A549 (cell line): ENCODE measurements at regions not wholly inside any gene's neighbourhood (a gene's known extent, or its start where the extent isn't known, plus 50 kb on each side); places are given as distances from the start of the nearest gene placed in this dataset.

Experiments
- ATAC-seq, 2 experiments: fragments of 200-7000 bp in 1 of 2; fragments of >200 bp in 1 of 2; cut with Nextera tagmentation in 1 of 2; cut with Tn5 transposase in 1 of 2; 3 replicates each; pipeline versions ENCODE4 v1.8.0 to v1.9.1; 2018 to 2020; ENCODE audit warnings: mild to moderate bottlenecking in 1 of 2, moderate library complexity in 1 of 2
- CTCF ChIA-PET: fragments of 300-600 bp; sonication (Branson Sonifier 250); formaldehyde crosslinking; extraction: SDS; loops from one replicate; lab custom pipeline; 2021; ENCODE audit warnings: antibody characterized with exemption, inconsistent platforms; lab: Yijun Ruan, JAX
- POLR2A ChIA-PET: fragments of 350-600 bp; formaldehyde crosslinking; extraction: SDS; loops from one replicate; lab custom pipeline; 2021; ENCODE audit warnings: antibody characterized with exemption, inconsistent platforms; lab: Yijun Ruan, JAX
- DNase-seq, 2 experiments: peaks; one replicate each; pipeline versions ENCODE4 v3.0.0 to v3.0.0-alpha.2; 2011 to 2016; ENCODE audit warnings: low read depth in 1 of 2, low spot score in 1 of 2
- FAIRE-seq: peaks from 2 replicates; lab custom pipeline; 2011; peaks lifted over from hg19 to GRCh38; lab: Jason Lieb, UNC
- H3K27ac ChIP-seq, 2 experiments: fragments of >200 bp; sonication (Bioruptor Twin); formaldehyde crosslinking; 3 replicates each; pipeline ENCODE4 v1.5.1; 2016 to 2017
- H3K4me1 ChIP-seq: fragments of >200 bp; sonication (Bioruptor Twin); formaldehyde crosslinking; 3 replicates; pipeline ENCODE4 v1.6.1; 2016
- H3K4me2 ChIP-seq: fragments of >200 bp; sonication (Bioruptor Twin); formaldehyde crosslinking; 3 replicates; pipeline ENCODE4 v1.6.1; 2016
- H3K4me3 ChIP-seq: fragments of >200 bp; sonication (Bioruptor Twin); formaldehyde crosslinking; 3 replicates; pipeline ENCODE4 v1.5.1; 2016
- H3K9me3 ChIP-seq: fragments of >200 bp; sonication (Bioruptor Twin); formaldehyde crosslinking; 3 replicates; pipeline ENCODE4 v1.6.1; 2016
- ATOH8 ChIP-seq: fragments of 250-450 bp; sonication (Bioruptor Pico); IDR thresholded peaks from 2 replicates; pipeline ENCODE4 v1.5.0; 2020; ENCODE audit warnings: low read depth, mild to moderate bottlenecking, moderate library complexity
- CBX2 ChIP-seq: fragments of 200-600 bp; sonication (generic); IDR thresholded peaks from 2 replicates; pipeline ENCODE4 v1.6.1; 2016; ENCODE audit warnings: low read depth, mild to moderate bottlenecking, borderline replicate concordance
- CHD2 ChIP-seq: fragments of 150-350 bp; IDR thresholded peaks from 2 replicates; pipeline ENCODE4 v1.6.1; 2014; ENCODE audit warnings: low read length; ENCODE audit not compliant: partially characterized antibody
- EP300 ChIP-seq, 2 experiments: fragments of >200 bp; sonication (Bioruptor Twin); formaldehyde crosslinking; IDR thresholded peaks; 2 replicates in 1 of 2; 3 replicates in 1 of 2; pipeline ENCODE4 v1.6.1; 2016 to 2017
- FOSB ChIP-seq: fragments of 250-450 bp; sonication (Bioruptor Pico); IDR thresholded peaks from 2 replicates; pipeline ENCODE4 v1.5.0; 2020; ENCODE audit warnings: mild to moderate bottlenecking, moderate library complexity
- FOSL2 ChIP-seq, 2 experiments: fragments of 450-650 bp in 1 of 2; fragments of >200 bp in 1 of 2; sonication (Bioruptor Twin) in 1 of 2; formaldehyde crosslinking; IDR thresholded peaks; 2 replicates each; pipeline versions ENCODE4 v1.5.0 to v1.6.1; 2016 to 2020; ENCODE audit warnings: mild to moderate bottlenecking in 1 of 2, moderate library complexity in 1 of 2
- FOXS1 ChIP-seq: fragments of 250-450 bp; sonication (Bioruptor Pico); IDR thresholded peaks from 2 replicates; pipeline ENCODE4 v1.5.0; 2020; ENCODE audit warnings: mild to moderate bottlenecking, moderate library complexity
- HMGXB4 ChIP-seq: fragments of 250-450 bp; sonication (Bioruptor Pico); IDR thresholded peaks from 2 replicates; pipeline ENCODE4 v1.5.0; 2021; ENCODE audit warnings: mild to moderate bottlenecking, moderate library complexity, borderline replicate concordance
- HOXA7 ChIP-seq: fragments of 250-450 bp; sonication (Bioruptor Pico); IDR thresholded peaks from 2 replicates; pipeline ENCODE4 v1.5.0; 2020; ENCODE audit warnings: mild to moderate bottlenecking, moderate library complexity
- HOXB13 ChIP-seq: fragments of 250-450 bp; sonication (Bioruptor Pico); IDR thresholded peaks from 2 replicates; pipeline ENCODE4 v1.5.0; 2020; ENCODE audit warnings: low read depth, mild to moderate bottlenecking, moderate library complexity
- JUN ChIP-seq, 2 experiments: fragments of >200 bp; sonication (Bioruptor Twin); formaldehyde crosslinking; IDR thresholded peaks; 2 replicates in 1 of 2; 3 replicates in 1 of 2; pipeline ENCODE4 v1.6.1; 2016 to 2017
- KDM1A ChIP-seq: fragments of 200-600 bp; sonication (generic); IDR thresholded peaks from 2 replicates; pipeline ENCODE4 v1.6.1; 2016; ENCODE audit warnings: low read depth, mild to moderate bottlenecking
- MAFK ChIP-seq: fragments of 450-650 bp; IDR thresholded peaks from 2 replicates; pipeline ENCODE4 v1.6.1; 2014; ENCODE audit not compliant: partially characterized antibody
- MAX ChIP-seq: IDR thresholded peaks from 2 replicates; pipeline ENCODE4 v1.6.1; 2012
- MAZ ChIP-seq: fragments of 150-350 bp; IDR thresholded peaks from 2 replicates; pipeline ENCODE4 v1.6.1; 2014; ENCODE audit warnings: antibody characterized with exemption, low read depth, low read length, borderline replicate concordance
- MYC ChIP-seq: IDR thresholded peaks from 2 replicates; pipeline ENCODE4 v1.6.1; 2012; ENCODE audit warnings: mild to moderate bottlenecking, inconsistent platforms, low read length, improper control_type of control experiment, borderline replicate concordance
- NFE2L2 ChIP-seq: fragments of 150-350 bp; conservative IDR thresholded peaks from 2 replicates; pipeline ENCODE4 v1.6.1; 2014; ENCODE audit warnings: low read length
- NPAS2 ChIP-seq: fragments of 250-450 bp; sonication (Bioruptor Pico); IDR thresholded peaks from 2 replicates; pipeline ENCODE4 v1.8.0; 2022; ENCODE audit warnings: mild to moderate bottlenecking, moderate library complexity, borderline replicate concordance
- NR3C1 ChIP-seq: fragments of >200 bp; sonication (Bioruptor Twin); formaldehyde crosslinking; IDR thresholded peaks from 3 replicates; pipeline ENCODE4 v1.6.1; 2017
- PBX3 ChIP-seq: IDR thresholded peaks from 2 replicates; pipeline ENCODE4 v1.6.1; 2012
- RARB ChIP-seq: fragments of 250-450 bp; sonication (Bioruptor Pico); IDR thresholded peaks from 2 replicates; pipeline ENCODE4 v1.8.0; 2021; ENCODE audit warnings: mild to moderate bottlenecking, moderate library complexity
- RCOR1 ChIP-seq: fragments of 150-350 bp; IDR thresholded peaks from 2 replicates; pipeline ENCODE4 v1.6.1; 2014; ENCODE audit warnings: antibody characterized with exemption, low read length, low read depth
- RFX5 ChIP-seq: fragments of 450-650 bp; IDR thresholded peaks from 2 replicates; pipeline ENCODE4 v1.7.1; 2014; ENCODE audit warnings: antibody characterized with exemption, mild to moderate bottlenecking, moderate library complexity
- TP53 ChIP-seq: fragments of 250-450 bp; sonication (Bioruptor Pico); IDR thresholded peaks from 2 replicates; pipeline ENCODE4 v1.5.0; 2021; ENCODE audit warnings: mild to moderate bottlenecking, moderate library complexity
- ZC3H11A ChIP-seq: fragments of 450-650 bp; IDR thresholded peaks from 2 replicates; pipeline ENCODE4 v1.6.1; 2014; ENCODE audit warnings: antibody characterized with exemption, mild to moderate bottlenecking
- ZSCAN20 ChIP-seq: fragments of 250-450 bp; sonication (Bioruptor Pico); IDR thresholded peaks from 2 replicates; pipeline ENCODE4 v1.8.0; 2022; ENCODE audit warnings: mild to moderate bottlenecking, moderate library complexity
- WGBS: methylation state at CpG from one replicate; pipeline ENCODE4 v1.1.6; 2017; ENCODE audit errors: missing lambda C conversion rate; 5-methylcytosine and 5-hydroxymethylcytosine counted together
- TF ChIP-seq, protein P1 (sequence below): fragments of >200 bp; sonication (Bioruptor Twin); formaldehyde crosslinking; IDR thresholded peaks from 2 replicates; pipeline ENCODE4 v1.6.1; 2016
- TF ChIP-seq, protein P2 (sequence below): fragments of >200 bp; sonication (Bioruptor Twin); formaldehyde crosslinking; IDR thresholded peaks from 3 replicates; pipeline ENCODE4 v1.5.1; 2016
- TF ChIP-seq, protein P3 (sequence below): IDR thresholded peaks from 2 replicates; pipeline ENCODE4 v1.6.1; 2012; ENCODE audit warnings: low read depth, borderline replicate concordance

- WGBS: 42% methylated on average over 7 of the region's 7 CpGs
- ChIA-PET POLR2A (no interaction called here), CTCF (no interaction called here)
- ATAC-seq (no peak), FAIRE-seq (no peak), DNase-seq (no peak)
- no peaks in the 10 kb centered on the region for H3K4me1 ChIP-seq
- peaks cover 17% of the 10 kb centered on the region; the same call in 1 of the 3 replicates for H3K9me3 ChIP-seq
- TF ChIP-seq, protein P1, sequence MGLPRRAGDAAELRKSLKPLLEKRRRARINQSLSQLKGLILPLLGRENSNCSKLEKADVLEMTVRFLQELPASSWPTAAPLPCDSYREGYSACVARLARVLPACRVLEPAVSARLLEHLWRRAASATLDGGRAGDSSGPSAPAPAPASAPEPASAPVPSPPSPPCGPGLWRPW: no peak
- TF ChIP-seq MYC: no peak
- no peak for TF ChIP-seq CHD2
- no peak for TF ChIP-seq TP53 (CRISPR knock-in tag)
- no peak for TF ChIP-seq KDM1A
- TF ChIP-seq ZC3H11A: no peak
- TF ChIP-seq, protein P2, sequence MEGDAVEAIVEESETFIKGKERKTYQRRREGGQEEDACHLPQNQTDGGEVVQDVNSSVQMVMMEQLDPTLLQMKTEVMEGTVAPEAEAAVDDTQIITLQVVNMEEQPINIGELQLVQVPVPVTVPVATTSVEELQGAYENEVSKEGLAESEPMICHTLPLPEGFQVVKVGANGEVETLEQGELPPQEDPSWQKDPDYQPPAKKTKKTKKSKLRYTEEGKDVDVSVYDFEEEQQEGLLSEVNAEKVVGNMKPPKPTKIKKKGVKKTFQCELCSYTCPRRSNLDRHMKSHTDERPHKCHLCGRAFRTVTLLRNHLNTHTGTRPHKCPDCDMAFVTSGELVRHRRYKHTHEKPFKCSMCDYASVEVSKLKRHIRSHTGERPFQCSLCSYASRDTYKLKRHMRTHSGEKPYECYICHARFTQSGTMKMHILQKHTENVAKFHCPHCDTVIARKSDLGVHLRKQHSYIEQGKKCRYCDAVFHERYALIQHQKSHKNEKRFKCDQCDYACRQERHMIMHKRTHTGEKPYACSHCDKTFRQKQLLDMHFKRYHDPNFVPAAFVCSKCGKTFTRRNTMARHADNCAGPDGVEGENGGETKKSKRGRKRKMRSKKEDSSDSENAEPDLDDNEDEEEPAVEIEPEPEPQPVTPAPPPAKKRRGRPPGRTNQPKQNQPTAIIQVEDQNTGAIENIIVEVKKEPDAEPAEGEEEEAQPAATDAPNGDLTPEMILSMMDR: no peak
- no peak overlapping the region for H3K4me3 ChIP-seq
- H3K27ac ChIP-seq: no peak overlapping the region
- H3K4me2 ChIP-seq: no peak overlapping the region
Measured at GRCh38 chr14:95026851-95027463, 130.4 kb downstream of the DICER1 start.

- Histone ChIP-seq H3K4me2 (no peak overlapping the region), H3K27ac (no peak overlapping the region), H3K4me3 (no peak overlapping the region)
- WGBS: 14% methylated on average over 6 of the region's 6 CpGs
- POLR2A ChIA-PET: no interaction called here
- no peak for TF ChIP-seq NFE2L2
- no peak for TF ChIP-seq ZSCAN20 (CRISPR knock-in tag)
- TF ChIP-seq KDM1A: no peak
- TF ChIP-seq MAZ: no peak
- no peak for TF ChIP-seq ATOH8
- TF ChIP-seq MAFK: no peak
- no peak for TF ChIP-seq EP300 (IDR thresholded peaks at IDR 0.05)
- TF ChIP-seq, all 56 proteins: peak for 0
- CTCF ChIA-PET: no interaction called here
- ATAC-seq (no peak), DNase-seq (no peak), FAIRE-seq (no peak)
- Histone ChIP-seq H3K4me1 (no peaks in the 10 kb centered on the region), H3K9me3 (peaks cover 9% of the 10 kb centered on the region; the same call in 1 of the 3 replicates)
Measured at GRCh38 chr14:95025941-95026340, 131.4 kb downstream of the DICER1 start.

- ChIA-PET POLR2A (no interaction called here), CTCF (no interaction called here)
- Histone ChIP-seq H3K4me3 (no peak overlapping the region), H3K9me3 (peaks cover 7% of the 10 kb centered on the region; the same call in 1 of the 3 replicates), H3K4me1 (no peaks in the 10 kb centered on the region), H3K4me2 (no peak overlapping the region), H3K27ac (no peak overlapping the region)
- DNase-seq (no peak), ATAC-seq (no peak), FAIRE-seq (no peak)
- WGBS: 5% methylated on average over 4 of the region's 4 CpGs
- no peak for TF ChIP-seq NPAS2 (CRISPR knock-in tag)
- TF ChIP-seq CBX2: no peak
- TF ChIP-seq NR3C1: no peak
- TF ChIP-seq FOSB (CRISPR knock-in tag): no peak
- TF ChIP-seq FOXS1 (CRISPR knock-in tag): no peak
- no peak for TF ChIP-seq RCOR1
- TF ChIP-seq HOXA7 (CRISPR knock-in tag): no peak
- TF ChIP-seq, protein P3, sequence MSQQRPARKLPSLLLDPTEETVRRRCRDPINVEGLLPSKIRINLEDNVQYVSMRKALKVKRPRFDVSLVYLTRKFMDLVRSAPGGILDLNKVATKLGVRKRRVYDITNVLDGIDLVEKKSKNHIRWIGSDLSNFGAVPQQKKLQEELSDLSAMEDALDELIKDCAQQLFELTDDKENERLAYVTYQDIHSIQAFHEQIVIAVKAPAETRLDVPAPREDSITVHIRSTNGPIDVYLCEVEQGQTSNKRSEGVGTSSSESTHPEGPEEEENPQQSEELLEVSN: no peak
- no peak for TF ChIP-seq HMGXB4 (CRISPR knock-in tag)
- TF ChIP-seq HOXB13: no peak
- no peak for TF ChIP-seq PBX3
- no peak for TF ChIP-seq MAFK
- TF ChIP-seq RFX5: no peak
- TF ChIP-seq JUN (IDR thresholded peaks at IDR 0.05): no peak
- TF ChIP-seq MAX: no peak
- TF ChIP-seq RARB (CRISPR knock-in tag): no peak
- TF ChIP-seq FOSL2 (IDR thresholded peaks at IDR 0.05): no peak
- no peak for TF ChIP-seq FOSL2 (CRISPR knock-in tag; IDR thresholded peaks at IDR 0.05)
- no peak for TF ChIP-seq KDM1A
Measured at GRCh38 chr14:95025218-95025617, 132.1 kb downstream of the DICER1 start.
